HepG2 (cell line): ENCODE measurements at regions not wholly inside any gene's neighbourhood (a gene's known extent, or its start where the extent isn't known, plus 50 kb on each side); places are given as distances from the start of the nearest gene placed in this dataset.

Source experiments
- ATAC-seq: fragments of 200-7000 bp; cut with Tn5 transposase; 3 replicates; pipeline ENCODE4 v1.9.1; 2020; ENCODE audit warnings: mild to moderate bottlenecking, moderate library complexity
- BruUV-seq: library from RNA; stranded (reverse); fragments of 400-500 nt; replicated peaks from 2 replicates; lab custom pipeline; 2021; lab: Mats Ljungman, UMichigan
- CTCF ChIA-PET: fragments of 300-600 bp; formaldehyde crosslinking; extraction: SDS; loops from one replicate; lab custom pipeline; 2021; ENCODE audit warnings: low total read pairs, inconsistent platforms, low intra/inter-chr PET ratio; lab: Yijun Ruan, JAX
- POLR2A ChIA-PET: fragments of 350-600 bp; sonication (Branson Sonifier 250); formaldehyde crosslinking; loops from one replicate; lab custom pipeline; 2020; ENCODE audit warnings: antibody characterized with exemption, inconsistent platforms; lab: Yijun Ruan, JAX
- DNase-seq: peaks from one replicate; pipeline ENCODE4 v3.0.0-alpha.2; 2015; ENCODE audit warnings: low spot score
- FAIRE-seq: peaks from 3 replicates; lab custom pipeline; 2011; peaks lifted over from hg19 to GRCh38; lab: Jason Lieb, UNC
- H2AFZ ChIP-seq: one replicate; pipeline ENCODE4 v1.6.1; 2011; ENCODE audit warnings: low read length, inconsistent platforms
- H3K27ac ChIP-seq: fragments of 300-600 bp; 3 replicates; pipeline ENCODE4 v1.8.0; 2011; ENCODE audit warnings: mixed run types, mild to moderate bottlenecking, mixed read lengths, low read length, inconsistent platforms; ENCODE audit not compliant: insufficient read depth; ENCODE audit errors: extremely low read length
- H3K27me3 ChIP-seq, 2 experiments: fragments of 200-600 bp in 1 of 2; 2 replicates in 1 of 2; 3 replicates in 1 of 2; pipeline versions ENCODE4 v1.6.0 to v1.8.0; 2011; ENCODE audit warnings: low read length in 2 of 2, mild to moderate bottlenecking in 2 of 2, moderate library complexity in 2 of 2, inconsistent platforms in 1 of 2; ENCODE audit not compliant: insufficient read depth in 2 of 2, control insufficient read depth in 1 of 2
- H3K36me3 ChIP-seq, 2 experiments: fragments of 200-600 bp in 1 of 2; replicated peaks in 1 of 2; 2 replicates in 1 of 2; 3 replicates in 1 of 2; pipeline versions ENCODE4 v1.5.1 to v1.8.0; 2011; ENCODE audit warnings: low read length in 2 of 2, inconsistent platforms in 1 of 2; ENCODE audit not compliant: insufficient read depth in 2 of 2, control insufficient read depth in 1 of 2
- H3K4me1 ChIP-seq: 2 replicates; pipeline ENCODE4 v1.5.1; 2012; ENCODE audit warnings: low read length, inconsistent platforms; ENCODE audit not compliant: insufficient read depth
- H3K4me2 ChIP-seq: 2 replicates; pipeline ENCODE4 v1.6.0; 2011; ENCODE audit warnings: low read depth, low read length, inconsistent platforms
- H3K4me3 ChIP-seq, 3 experiments: fragments of 200-600 bp in 1 of 3; sonication (generic), shearing (Covaris generic) in 1 of 3; replicated peaks in 1 of 3; 2 replicates each; pipeline ENCODE4 v1.5.1; 2011 to 2016; ENCODE audit warnings: low read length in 3 of 3, inconsistent platforms in 2 of 3, low read depth in 2 of 3, mild to moderate bottlenecking in 2 of 3, control low read depth in 1 of 3, mixed read lengths in 1 of 3; ENCODE audit not compliant: insufficient read depth in 1 of 3
- H3K79me2 ChIP-seq: one replicate; pipeline ENCODE4 v1.6.1; 2011; ENCODE audit warnings: low read length, inconsistent platforms; ENCODE audit not compliant: insufficient read depth
- H3K9ac ChIP-seq: 2 replicates; pipeline ENCODE4 v1.6.0; 2011; ENCODE audit warnings: mild to moderate bottlenecking, low read depth, low read length, inconsistent platforms; ENCODE audit not compliant: insufficient read depth
- H3K9me3 ChIP-seq: 2 replicates; pipeline ENCODE4 v1.5.1; 2012; ENCODE audit warnings: mild to moderate bottlenecking, low read length
- H4K20me1 ChIP-seq: 2 replicates; pipeline ENCODE4 v1.6.0; 2011; ENCODE audit warnings: inconsistent platforms, mild to moderate bottlenecking, low read length, moderate library complexity; ENCODE audit not compliant: insufficient read depth
- ATRX ChIP-seq: sonication (generic); formaldehyde crosslinking; IDR thresholded peaks from 2 replicates; pipeline ENCODE4 v1.4.0; 2020; ENCODE audit warnings: missing genetic modification reagents, borderline replicate concordance
- IRX3 ChIP-seq: sonication (generic); formaldehyde crosslinking; IDR thresholded peaks from 2 replicates; pipeline ENCODE4 v1.8.1; 2023; ENCODE audit warnings: mild to moderate bottlenecking, low read depth, missing genetic modification reagents, borderline replicate concordance
- KDM6A ChIP-seq: IDR thresholded peaks from 2 replicates; pipeline ENCODE4 v1.6.1; 2016; ENCODE audit warnings: low read depth
- KMT2B ChIP-seq: IDR thresholded peaks from 2 replicates; pipeline ENCODE4 v1.6.1; 2016; ENCODE audit warnings: missing genetic modification reagents, missing compliant biosample characterization
- MAFF ChIP-seq: IDR thresholded peaks from 2 replicates; pipeline ENCODE4 v1.6.1; 2011; ENCODE audit warnings: low read depth, low read length, improper control_type of control experiment
- NFE2L2 ChIP-seq: fragments of 150-350 bp; IDR thresholded peaks from 2 replicates; pipeline ENCODE4 v1.6.1; 2014; ENCODE audit warnings: low read length
- RFX1 ChIP-seq: fragments of 450-650 bp; IDR thresholded peaks from 2 replicates; pipeline ENCODE4 v1.6.1; 2017
- SRF ChIP-seq: IDR thresholded peaks from 2 replicates; pipeline ENCODE4 v1.6.1; 2011; ENCODE audit warnings: mild to moderate bottlenecking, low read depth, low read length, moderate library complexity
- SRSF9 ChIP-seq: fragments of 200-400 bp; formaldehyde crosslinking; IDR thresholded peaks from 2 replicates; pipeline ENCODE4 v1.6.1; 2018; ENCODE audit warnings: borderline replicate concordance, mild to moderate bottlenecking, low read depth, low read length; ENCODE audit not compliant: insufficient read depth, poor library complexity, severe bottlenecking
- ZNF530 ChIP-seq: sonication (generic); formaldehyde crosslinking; IDR thresholded peaks from 2 replicates; pipeline ENCODE4 v1.5.0; 2020; ENCODE audit warnings: low read depth, mild to moderate bottlenecking, missing genetic modification reagents
- WGBS: methylation state at CpG from one replicate; pipeline ENCODE4 v1.1.6; 2017; ENCODE audit warnings: low lambda C conversion rate; 5-methylcytosine and 5-hydroxymethylcytosine counted together
- in situ Hi-C: cut with HindIII; loops from 2 replicates; pipeline ENCODE4 v1.10.0; 2017; ENCODE audit warnings: low pct_unique_long_range_greater_than_20kb; ENCODE audit not compliant: extremely low pct_ligation_motif_present
- intact Hi-C: fragments of 100-400 bp; cut with micrococcal nuclease; formaldehyde crosslinking; loops from one replicate; pipeline ENCODE4 v1.10.0; 2022; ENCODE audit not compliant: unreplicated experiment
- TF ChIP-seq, protein P1 (sequence below): sonication (generic); formaldehyde crosslinking; IDR thresholded peaks from 2 replicates; pipeline ENCODE4 v1.5.1; 2020; ENCODE audit warnings: mild to moderate bottlenecking, missing genetic modification reagents, moderate library complexity
- TF ChIP-seq, protein P2 (sequence below), 2 experiments: fragments of 450-650 bp in 1 of 2; sonication (generic) in 1 of 2; formaldehyde crosslinking; IDR thresholded peaks; 2 replicates each; pipeline versions ENCODE4 v1.5.0 to v1.8.0; 2020 to 2022; ENCODE audit warnings: mild to moderate bottlenecking in 1 of 2, missing genetic modification reagents in 1 of 2
- TF ChIP-seq, protein P3 (sequence below): IDR thresholded peaks from 2 replicates; pipeline ENCODE4 v1.6.1; 2016; ENCODE audit warnings: low read depth, missing genetic modification reagents, missing compliant biosample characterization

DNA sequence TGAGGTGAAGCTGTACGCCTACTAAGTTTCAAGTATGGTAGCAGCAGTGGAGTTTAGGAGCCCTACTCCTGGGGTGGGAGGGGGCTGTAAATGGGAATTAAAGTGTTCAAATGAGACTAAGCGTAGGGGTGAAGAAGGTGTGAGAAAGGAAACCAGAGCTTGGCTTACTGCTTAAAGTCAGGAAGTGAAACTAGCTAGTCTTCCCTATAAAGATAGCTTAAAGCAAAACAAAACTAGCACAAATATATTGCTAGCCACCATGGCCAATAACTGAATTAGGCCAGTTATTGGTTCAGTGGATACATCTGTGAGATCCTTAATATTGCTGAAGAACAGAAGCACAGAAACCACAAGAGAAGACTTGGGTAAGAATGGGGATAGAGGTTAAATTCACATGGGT is 492.2 kb upstream of the PKN2 start:
- ChIA-PET CTCF (no interaction called here), POLR2A (no interaction called here)
- H3K9ac ChIP-seq, result no peak overlapping the region
- no peak for FAIRE-seq
- H2AFZ ChIP-seq, result no peak overlapping the region
- H4K20me1 ChIP-seq, result no peaks in the 10 kb centered on the region
- no peak overlapping the region for H3K4me3 ChIP-seq
- no peak for ATAC-seq
- H3K9me3 ChIP-seq, result no peaks in the 10 kb centered on the region
- 43% methylated on average over 2 of the region's 2 CpGs for WGBS
- no peak overlapping the region for H3K4me2 ChIP-seq
- DNase-seq, result no peak
- intact Hi-C loops, result no loop called here
- no peaks in the 10 kb centered on the region for H3K36me3 ChIP-seq
- no peaks in the 10 kb centered on the region for H3K27me3 ChIP-seq
- no peak overlapping the region for H3K27ac ChIP-seq
- no TSS peak for BruUV-seq
- TF ChIP-seq RFX1 (no peak), NFE2L2 (no peak), MAFF (no peak), SRF (no peak), IRX3 (CRISPR knock-in tag) (no peak), KDM6A (CRISPR knock-in tag) (no peak), KMT2B (CRISPR knock-in tag) (no peak), SRSF9 (no peak), ZNF530 (CRISPR knock-in tag) (no peak), ATRX (no peak)
- TF ChIP-seq, protein P1, sequence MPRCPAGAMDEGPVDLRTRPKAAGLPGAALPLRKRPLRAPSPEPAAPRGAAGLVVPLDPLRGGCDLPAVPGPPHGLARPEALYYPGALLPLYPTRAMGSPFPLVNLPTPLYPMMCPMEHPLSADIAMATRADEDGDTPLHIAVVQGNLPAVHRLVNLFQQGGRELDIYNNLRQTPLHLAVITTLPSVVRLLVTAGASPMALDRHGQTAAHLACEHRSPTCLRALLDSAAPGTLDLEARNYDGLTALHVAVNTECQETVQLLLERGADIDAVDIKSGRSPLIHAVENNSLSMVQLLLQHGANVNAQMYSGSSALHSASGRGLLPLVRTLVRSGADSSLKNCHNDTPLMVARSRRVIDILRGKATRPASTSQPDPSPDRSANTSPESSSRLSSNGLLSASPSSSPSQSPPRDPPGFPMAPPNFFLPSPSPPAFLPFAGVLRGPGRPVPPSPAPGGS, result no peak
- TF ChIP-seq, protein P2, sequence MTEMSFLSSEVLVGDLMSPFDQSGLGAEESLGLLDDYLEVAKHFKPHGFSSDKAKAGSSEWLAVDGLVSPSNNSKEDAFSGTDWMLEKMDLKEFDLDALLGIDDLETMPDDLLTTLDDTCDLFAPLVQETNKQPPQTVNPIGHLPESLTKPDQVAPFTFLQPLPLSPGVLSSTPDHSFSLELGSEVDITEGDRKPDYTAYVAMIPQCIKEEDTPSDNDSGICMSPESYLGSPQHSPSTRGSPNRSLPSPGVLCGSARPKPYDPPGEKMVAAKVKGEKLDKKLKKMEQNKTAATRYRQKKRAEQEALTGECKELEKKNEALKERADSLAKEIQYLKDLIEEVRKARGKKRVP (CRISPR knock-in tag; IDR thresholded peaks at IDR 0.05), result no peak
- TF ChIP-seq, protein P3, sequence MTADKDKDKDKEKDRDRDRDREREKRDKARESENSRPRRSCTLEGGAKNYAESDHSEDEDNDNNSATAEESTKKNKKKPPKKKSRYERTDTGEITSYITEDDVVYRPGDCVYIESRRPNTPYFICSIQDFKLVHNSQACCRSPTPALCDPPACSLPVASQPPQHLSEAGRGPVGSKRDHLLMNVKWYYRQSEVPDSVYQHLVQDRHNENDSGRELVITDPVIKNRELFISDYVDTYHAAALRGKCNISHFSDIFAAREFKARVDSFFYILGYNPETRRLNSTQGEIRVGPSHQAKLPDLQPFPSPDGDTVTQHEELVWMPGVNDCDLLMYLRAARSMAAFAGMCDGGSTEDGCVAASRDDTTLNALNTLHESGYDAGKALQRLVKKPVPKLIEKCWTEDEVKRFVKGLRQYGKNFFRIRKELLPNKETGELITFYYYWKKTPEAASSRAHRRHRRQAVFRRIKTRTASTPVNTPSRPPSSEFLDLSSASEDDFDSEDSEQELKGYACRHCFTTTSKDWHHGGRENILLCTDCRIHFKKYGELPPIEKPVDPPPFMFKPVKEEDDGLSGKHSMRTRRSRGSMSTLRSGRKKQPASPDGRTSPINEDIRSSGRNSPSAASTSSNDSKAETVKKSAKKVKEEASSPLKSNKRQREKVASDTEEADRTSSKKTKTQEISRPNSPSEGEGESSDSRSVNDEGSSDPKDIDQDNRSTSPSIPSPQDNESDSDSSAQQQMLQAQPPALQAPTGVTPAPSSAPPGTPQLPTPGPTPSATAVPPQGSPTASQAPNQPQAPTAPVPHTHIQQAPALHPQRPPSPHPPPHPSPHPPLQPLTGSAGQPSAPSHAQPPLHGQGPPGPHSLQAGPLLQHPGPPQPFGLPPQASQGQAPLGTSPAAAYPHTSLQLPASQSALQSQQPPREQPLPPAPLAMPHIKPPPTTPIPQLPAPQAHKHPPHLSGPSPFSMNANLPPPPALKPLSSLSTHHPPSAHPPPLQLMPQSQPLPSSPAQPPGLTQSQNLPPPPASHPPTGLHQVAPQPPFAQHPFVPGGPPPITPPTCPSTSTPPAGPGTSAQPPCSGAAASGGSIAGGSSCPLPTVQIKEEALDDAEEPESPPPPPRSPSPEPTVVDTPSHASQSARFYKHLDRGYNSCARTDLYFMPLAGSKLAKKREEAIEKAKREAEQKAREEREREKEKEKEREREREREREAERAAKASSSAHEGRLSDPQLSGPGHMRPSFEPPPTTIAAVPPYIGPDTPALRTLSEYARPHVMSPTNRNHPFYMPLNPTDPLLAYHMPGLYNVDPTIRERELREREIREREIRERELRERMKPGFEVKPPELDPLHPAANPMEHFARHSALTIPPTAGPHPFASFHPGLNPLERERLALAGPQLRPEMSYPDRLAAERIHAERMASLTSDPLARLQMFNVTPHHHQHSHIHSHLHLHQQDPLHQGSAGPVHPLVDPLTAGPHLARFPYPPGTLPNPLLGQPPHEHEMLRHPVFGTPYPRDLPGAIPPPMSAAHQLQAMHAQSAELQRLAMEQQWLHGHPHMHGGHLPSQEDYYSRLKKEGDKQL (CRISPR knock-in tag), result no peak
- TF ChIP-seq, all 625 proteins: peak for 0
- in situ Hi-C loops, result no loop called here
- Histone ChIP-seq H3K79me2 (no peaks in the 10 kb centered on the region), H3K4me1 (no peaks in the 10 kb centered on the region)
